GM12891 (cell line): ENCODE measurements at regions not wholly inside any gene's neighbourhood (a gene's known extent, or its start where the extent isn't known, plus 50 kb on each side); places are given as distances from the start of the nearest gene placed in this dataset.

Source experiments
- POLR2A ChIP-seq: IDR thresholded peaks from 2 replicates; pipeline ENCODE4 v1.6.1; 2011; ENCODE audit warnings: low read depth, low read length, control low read depth
- POLR2AphosphoS5 ChIP-seq: IDR thresholded peaks from 2 replicates; pipeline ENCODE4 v1.6.1; 2011; ENCODE audit warnings: low read depth, low read length, control low read depth
- POU2F2 ChIP-seq: IDR thresholded peaks from 2 replicates; pipeline ENCODE4 v1.6.1; 2011; ENCODE audit warnings: low read depth, mild to moderate bottlenecking, control low read depth, low read length, moderate library complexity
- TAF1 ChIP-seq: IDR thresholded peaks from 2 replicates; pipeline ENCODE4 v1.6.1; 2011; ENCODE audit warnings: low read depth, low read length, control low read depth

- TF ChIP-seq POLR2A (no peak), POU2F2 (no peak), TAF1 (no peak), POLR2AphosphoS5 (no peak)
These were observed 167.0 kb upstream of the PITRM1 start for GRCh38 chr10:3339531-3339950.
